GM23338 (cell line): ENCODE measurements at regions not wholly inside any gene's neighbourhood (a gene's known extent, or its start where the extent isn't known, plus 50 kb on each side); places are given as distances from the start of the nearest gene placed in this dataset.

Source experiments
- ATAC-seq: fragments of 200-7000 bp; cut with Tn5 transposase; 3 replicates; pipeline ENCODE4 v1.9.1; 2020
- DNase-seq: peaks from one replicate; pipeline ENCODE4 v3.0.0-alpha.2; 2015; ENCODE audit warnings: low spot score
- H2AFZ ChIP-seq: fragments of 200-600 bp; sonication (generic); 2 replicates; pipeline ENCODE4 v1.8.0; 2016; ENCODE audit warnings: antibody characterized with exemption, mild to moderate bottlenecking, moderate library complexity
- H3F3A ChIP-seq: fragments of 200-600 bp; sonication (generic); replicated peaks from 2 replicates; pipeline ENCODE4 v1.8.0; 2017; ENCODE audit warnings: antibody characterized with exemption, mixed run types, low read depth
- H3K27ac ChIP-seq: fragments of 200-600 bp; sonication (generic); 2 replicates; pipeline ENCODE4 v1.6.1; 2016; ENCODE audit warnings: low read depth
- H3K27me3 ChIP-seq: fragments of 200-600 bp; sonication (generic); 2 replicates; pipeline ENCODE4 v1.8.0; 2016; ENCODE audit warnings: mild to moderate bottlenecking, mixed run types, moderate library complexity; ENCODE audit not compliant: insufficient read depth
- H3K36me3 ChIP-seq: fragments of 200-600 bp; sonication (generic); 2 replicates; pipeline ENCODE4 v1.8.0; 2016; ENCODE audit warnings: mild to moderate bottlenecking; ENCODE audit not compliant: insufficient read depth
- H3K4me1 ChIP-seq: fragments of 200-600 bp; sonication (generic); 2 replicates; pipeline ENCODE4 v1.8.0; 2016; ENCODE audit warnings: mild to moderate bottlenecking, moderate library complexity; ENCODE audit not compliant: insufficient read depth
- H3K4me2 ChIP-seq: fragments of 200-600 bp; sonication (generic); 2 replicates; pipeline ENCODE4 v1.7.1; 2017; ENCODE audit warnings: mixed run types
- H3K4me3 ChIP-seq: fragments of 200-600 bp; sonication (generic); 2 replicates; pipeline ENCODE4 v1.6.1; 2016; ENCODE audit warnings: mixed run types
- H3K79me2 ChIP-seq: fragments of 200-600 bp; sonication (generic); replicated peaks from 2 replicates; pipeline ENCODE4 v1.8.0; 2017; ENCODE audit warnings: mild to moderate bottlenecking; ENCODE audit not compliant: insufficient read depth
- H3K9me2 ChIP-seq: fragments of 200-600 bp; sonication (generic); 2 replicates; pipeline ENCODE4 v1.8.0; 2017; ENCODE audit not compliant: insufficient read depth
- H4K20me1 ChIP-seq: fragments of 200-600 bp; sonication (generic); replicated peaks from 2 replicates; pipeline ENCODE4 v1.8.0; 2017; ENCODE audit warnings: mild to moderate bottlenecking; ENCODE audit not compliant: insufficient read depth
- H3K27ac Mint-ChIP-seq: 2 replicates; pipeline ENCODE4 v1.8.0; 2020; ENCODE audit warnings: inconsistent platforms, mild to moderate bottlenecking, moderate library complexity, mixed read lengths
- H3K27me3 Mint-ChIP-seq: 3 replicates; pipeline ENCODE4 v1.8.0; 2022; ENCODE audit warnings: low read depth, mild to moderate bottlenecking, moderate library complexity, mixed read lengths, inconsistent platforms; ENCODE audit not compliant: insufficient read depth, poor library complexity
- H3K36me3 Mint-ChIP-seq: 3 replicates; pipeline ENCODE4 v1.8.0; 2021; ENCODE audit warnings: low read depth, mild to moderate bottlenecking, inconsistent platforms, moderate library complexity, mixed read lengths
- H3K4me1 Mint-ChIP-seq: 3 replicates; pipeline ENCODE4 v1.8.0; 2020; ENCODE audit warnings: mild to moderate bottlenecking, inconsistent platforms, mixed read lengths
- H3K4me3 Mint-ChIP-seq: 3 replicates; pipeline ENCODE4 v1.8.0; 2021; ENCODE audit warnings: moderate library complexity, mild to moderate bottlenecking, inconsistent platforms, mixed read lengths
- H3K9me3 Mint-ChIP-seq: 3 replicates; pipeline ENCODE4 v1.8.0; 2020; ENCODE audit warnings: moderate library complexity, mild to moderate bottlenecking, inconsistent platforms, mixed read lengths
- EZH2phosphoT487 ChIP-seq: fragments of 200-600 bp; sonication (generic); IDR thresholded peaks from one replicate; pipeline ENCODE4 v1.8.1; 2018; ENCODE audit warnings: antibody characterized with exemption; ENCODE audit not compliant: unreplicated experiment
- NANOG ChIP-seq: IDR thresholded peaks from 2 replicates; pipeline ENCODE4 v1.6.1; 2016; ENCODE audit warnings: antibody characterized with exemption, borderline replicate concordance
- ZNF114 ChIP-seq: fragments of 250-450 bp; sonication (Bioruptor Pico); IDR thresholded peaks from 2 replicates; pipeline ENCODE4 v1.5.0; 2020; ENCODE audit warnings: mild to moderate bottlenecking, moderate library complexity
- TF ChIP-seq, protein P1 (sequence below), 2 experiments: fragments of 200-600 bp in 1 of 2; sonication (generic) in 1 of 2; conservative IDR thresholded peaks; 2 replicates each; pipeline versions ENCODE4 v1.5.1 to v1.6.1; 2016 to 2017; ENCODE audit warnings: antibody characterized with exemption in 2 of 2, low read depth in 2 of 2, mild to moderate bottlenecking in 2 of 2, moderate library complexity in 1 of 2
- TF ChIP-seq, protein P2 (sequence below): fragments of 250-450 bp; sonication (Bioruptor Pico); IDR thresholded peaks from 2 replicates; pipeline ENCODE4 v1.5.0; 2020; ENCODE audit warnings: mild to moderate bottlenecking, moderate library complexity

DNA sequence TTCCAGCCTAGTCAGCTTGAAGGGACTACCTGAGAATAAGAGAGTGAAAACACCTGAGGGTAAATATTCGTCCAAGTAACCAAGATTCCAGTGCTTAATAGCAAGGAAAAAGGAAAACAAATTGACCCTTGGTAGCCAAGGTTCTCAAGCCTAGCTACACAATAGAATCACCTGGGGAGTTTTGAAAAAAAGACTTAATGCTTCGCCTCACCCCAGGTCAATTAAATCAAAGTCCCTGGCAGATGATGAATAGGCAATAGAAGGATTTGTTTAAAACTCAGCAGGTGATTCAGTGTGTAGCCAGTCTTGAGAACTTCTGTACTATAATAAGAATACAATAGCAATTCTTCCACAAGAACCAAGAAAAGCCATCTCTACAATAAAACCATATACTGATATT lies 500.2 kb downstream of the XIRP2 start:
- Histone ChIP-seq H3K27ac (no peak overlapping the region; the same call in 1 of the 2 replicates), H3K27me3 (no peaks in the 10 kb centered on the region), H3K4me1 (peaks cover 61% of the 10 kb centered on the region), H3K9me2 (no peaks in the 10 kb centered on the region), H4K20me1 (peaks cover 36% of the 10 kb centered on the region), H3F3A (no peaks in the 10 kb centered on the region), H3K4me2 (peak overlapping the region; percentile 2), H3K79me2 (peaks cover 89% of the 10 kb centered on the region), H2AFZ (no peak overlapping the region), H3K36me3 (no peaks in the 10 kb centered on the region), H3K4me3 (no peak overlapping the region)
- Mint-ChIP-seq H3K4me1 (peaks cover 58% of the 10 kb centered on the region), H3K27ac (no peak overlapping the region), H3K27me3 (peaks cover 6% of the 10 kb centered on the region), H3K9me3 (no peaks in the 10 kb centered on the region), H3K36me3 (no peaks in the 10 kb centered on the region; the same call in 2 of the 3 replicates), H3K4me3 (no peak overlapping the region)
- peak; percentile 27 for DNase-seq
- peak; percentile 59 for ATAC-seq
- TF ChIP-seq, protein P1, sequence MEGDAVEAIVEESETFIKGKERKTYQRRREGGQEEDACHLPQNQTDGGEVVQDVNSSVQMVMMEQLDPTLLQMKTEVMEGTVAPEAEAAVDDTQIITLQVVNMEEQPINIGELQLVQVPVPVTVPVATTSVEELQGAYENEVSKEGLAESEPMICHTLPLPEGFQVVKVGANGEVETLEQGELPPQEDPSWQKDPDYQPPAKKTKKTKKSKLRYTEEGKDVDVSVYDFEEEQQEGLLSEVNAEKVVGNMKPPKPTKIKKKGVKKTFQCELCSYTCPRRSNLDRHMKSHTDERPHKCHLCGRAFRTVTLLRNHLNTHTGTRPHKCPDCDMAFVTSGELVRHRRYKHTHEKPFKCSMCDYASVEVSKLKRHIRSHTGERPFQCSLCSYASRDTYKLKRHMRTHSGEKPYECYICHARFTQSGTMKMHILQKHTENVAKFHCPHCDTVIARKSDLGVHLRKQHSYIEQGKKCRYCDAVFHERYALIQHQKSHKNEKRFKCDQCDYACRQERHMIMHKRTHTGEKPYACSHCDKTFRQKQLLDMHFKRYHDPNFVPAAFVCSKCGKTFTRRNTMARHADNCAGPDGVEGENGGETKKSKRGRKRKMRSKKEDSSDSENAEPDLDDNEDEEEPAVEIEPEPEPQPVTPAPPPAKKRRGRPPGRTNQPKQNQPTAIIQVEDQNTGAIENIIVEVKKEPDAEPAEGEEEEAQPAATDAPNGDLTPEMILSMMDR (conservative IDR thresholded peaks at IDR 0.05; ENCODE audit: low read depth in 2 of 2) = no peak
- TF ChIP-seq EZH2phosphoT487 = no peak
- TF ChIP-seq NANOG = no peak
- TF ChIP-seq, protein P2, sequence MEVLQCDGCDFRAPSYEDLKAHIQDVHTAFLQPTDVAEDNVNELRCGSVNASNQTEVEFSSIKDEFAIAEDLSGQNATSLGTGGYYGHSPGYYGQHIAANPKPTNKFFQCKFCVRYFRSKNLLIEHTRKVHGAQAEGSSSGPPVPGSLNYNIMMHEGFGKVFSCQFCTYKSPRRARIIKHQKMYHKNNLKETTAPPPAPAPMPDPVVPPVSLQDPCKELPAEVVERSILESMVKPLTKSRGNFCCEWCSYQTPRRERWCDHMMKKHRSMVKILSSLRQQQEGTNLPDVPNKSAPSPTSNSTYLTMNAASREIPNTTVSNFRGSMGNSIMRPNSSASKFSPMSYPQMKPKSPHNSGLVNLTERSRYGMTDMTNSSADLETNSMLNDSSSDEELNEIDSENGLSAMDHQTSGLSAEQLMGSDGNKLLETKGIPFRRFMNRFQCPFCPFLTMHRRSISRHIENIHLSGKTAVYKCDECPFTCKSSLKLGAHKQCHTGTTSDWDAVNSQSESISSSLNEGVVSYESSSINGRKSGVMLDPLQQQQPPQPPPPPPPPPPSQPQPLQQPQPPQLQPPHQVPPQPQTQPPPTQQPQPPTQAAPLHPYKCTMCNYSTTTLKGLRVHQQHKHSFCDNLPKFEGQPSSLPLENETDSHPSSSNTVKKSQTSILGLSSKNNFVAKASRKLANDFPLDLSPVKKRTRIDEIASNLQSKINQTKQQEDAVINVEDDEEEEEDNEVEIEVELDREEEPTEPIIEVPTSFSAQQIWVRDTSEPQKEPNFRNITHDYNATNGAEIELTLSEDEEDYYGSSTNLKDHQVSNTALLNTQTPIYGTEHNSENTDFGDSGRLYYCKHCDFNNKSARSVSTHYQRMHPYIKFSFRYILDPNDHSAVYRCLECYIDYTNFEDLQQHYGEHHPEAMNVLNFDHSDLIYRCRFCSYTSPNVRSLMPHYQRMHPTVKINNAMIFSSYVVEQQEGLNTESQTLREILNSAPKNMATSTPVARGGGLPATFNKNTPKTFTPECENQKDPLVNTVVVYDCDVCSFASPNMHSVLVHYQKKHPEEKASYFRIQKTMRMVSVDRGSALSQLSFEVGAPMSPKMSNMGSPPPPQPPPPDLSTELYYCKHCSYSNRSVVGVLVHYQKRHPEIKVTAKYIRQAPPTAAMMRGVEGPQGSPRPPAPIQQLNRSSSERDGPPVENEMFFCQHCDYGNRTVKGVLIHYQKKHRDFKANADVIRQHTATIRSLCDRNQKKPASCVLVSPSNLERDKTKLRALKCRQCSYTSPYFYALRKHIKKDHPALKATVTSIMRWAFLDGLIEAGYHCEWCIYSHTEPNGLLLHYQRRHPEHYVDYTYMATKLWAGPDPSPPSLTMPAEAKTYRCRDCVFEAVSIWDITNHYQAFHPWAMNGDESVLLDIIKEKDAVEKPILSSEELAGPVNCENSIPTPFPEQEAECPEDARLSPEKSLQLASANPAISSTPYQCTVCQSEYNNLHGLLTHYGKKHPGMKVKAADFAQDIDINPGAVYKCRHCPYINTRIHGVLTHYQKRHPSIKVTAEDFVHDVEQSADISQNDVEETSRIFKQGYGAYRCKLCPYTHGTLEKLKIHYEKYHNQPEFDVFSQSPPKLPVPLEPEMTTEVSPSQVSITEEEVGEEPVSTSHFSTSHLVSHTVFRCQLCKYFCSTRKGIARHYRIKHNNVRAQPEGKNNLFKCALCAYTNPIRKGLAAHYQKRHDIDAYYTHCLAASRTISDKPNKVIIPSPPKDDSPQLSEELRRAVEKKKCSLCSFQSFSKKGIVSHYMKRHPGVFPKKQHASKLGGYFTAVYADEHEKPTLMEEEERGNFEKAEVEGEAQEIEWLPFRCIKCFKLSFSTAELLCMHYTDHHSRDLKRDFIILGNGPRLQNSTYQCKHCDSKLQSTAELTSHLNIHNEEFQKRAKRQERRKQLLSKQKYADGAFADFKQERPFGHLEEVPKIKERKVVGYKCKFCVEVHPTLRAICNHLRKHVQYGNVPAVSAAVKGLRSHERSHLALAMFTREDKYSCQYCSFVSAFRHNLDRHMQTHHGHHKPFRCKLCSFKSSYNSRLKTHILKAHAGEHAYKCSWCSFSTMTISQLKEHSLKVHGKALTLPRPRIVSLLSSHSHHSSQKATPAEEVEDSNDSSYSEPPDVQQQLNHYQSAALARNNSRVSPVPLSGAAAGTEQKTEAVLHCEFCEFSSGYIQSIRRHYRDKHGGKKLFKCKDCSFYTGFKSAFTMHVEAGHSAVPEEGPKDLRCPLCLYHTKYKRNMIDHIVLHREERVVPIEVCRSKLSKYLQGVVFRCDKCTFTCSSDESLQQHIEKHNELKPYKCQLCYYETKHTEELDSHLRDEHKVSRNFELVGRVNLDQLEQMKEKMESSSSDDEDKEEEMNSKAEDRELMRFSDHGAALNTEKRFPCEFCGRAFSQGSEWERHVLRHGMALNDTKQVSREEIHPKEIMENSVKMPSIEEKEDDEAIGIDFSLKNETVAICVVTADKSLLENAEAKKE (CRISPR knock-in tag) = peak; percentile 4; the same call in 1 of the 2 replicates
- TF ChIP-seq ZNF114 (CRISPR knock-in tag) = no peak
